ENCODE measurements at regions not wholly inside any gene's neighbourhood (a gene's known extent, or its start where the extent isn't known, plus 50 kb on each side); places are given as distances from the start of the nearest gene placed in this dataset.

DNA sequence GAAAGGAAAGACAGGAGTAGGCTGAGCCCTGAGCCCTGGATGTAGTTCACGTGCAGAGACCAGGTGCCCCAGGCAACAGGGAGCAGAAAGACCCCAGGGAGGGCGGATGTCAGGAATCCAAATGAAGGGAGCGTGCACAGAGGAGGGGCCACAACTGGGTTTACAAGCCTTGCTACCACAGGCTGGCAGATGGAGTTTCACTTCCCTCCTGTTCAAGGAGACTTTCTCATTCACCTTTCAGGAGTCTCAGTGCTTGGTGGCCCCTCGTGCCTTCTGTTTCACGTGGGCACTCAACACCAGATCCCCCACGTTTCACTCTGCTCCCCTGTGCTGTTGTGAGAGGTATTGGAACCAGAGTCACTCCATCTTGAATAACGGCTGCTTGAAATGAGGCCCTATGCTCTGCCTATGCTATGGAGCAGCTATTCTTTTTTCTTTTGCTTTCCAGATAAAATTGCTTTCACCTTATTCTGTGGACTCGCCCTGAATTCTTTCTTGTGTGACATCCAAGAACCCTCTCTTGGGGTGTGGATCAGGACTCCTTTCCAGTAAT is 601.4 kb upstream of the IGFBP3 start:
- FAIRE-seq (no peak), DNase-seq (ENCODE audit: low spot score) (no peak)

DNA sequence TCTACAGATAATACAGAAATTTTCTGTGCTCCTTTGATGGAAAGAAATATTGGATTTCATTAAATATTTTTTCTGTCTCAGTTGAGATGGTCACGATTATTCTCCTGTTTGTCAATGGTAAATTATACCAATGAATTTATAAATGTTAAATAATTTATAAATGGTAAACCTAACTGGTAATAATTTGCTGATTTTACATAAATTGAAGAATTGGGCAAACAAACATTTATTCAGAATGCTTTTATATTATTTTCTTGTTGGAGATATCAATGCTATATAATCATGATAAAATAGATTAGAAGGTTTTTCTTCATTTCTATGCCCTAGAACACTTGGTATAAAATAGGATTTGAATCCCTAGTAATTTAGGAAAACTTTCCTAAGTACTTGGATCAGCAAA is 597.6 kb upstream of the IGFBP3 start:
- FAIRE-seq (no peak), DNase-seq (ENCODE audit: low spot score) (no peak)

DNA sequence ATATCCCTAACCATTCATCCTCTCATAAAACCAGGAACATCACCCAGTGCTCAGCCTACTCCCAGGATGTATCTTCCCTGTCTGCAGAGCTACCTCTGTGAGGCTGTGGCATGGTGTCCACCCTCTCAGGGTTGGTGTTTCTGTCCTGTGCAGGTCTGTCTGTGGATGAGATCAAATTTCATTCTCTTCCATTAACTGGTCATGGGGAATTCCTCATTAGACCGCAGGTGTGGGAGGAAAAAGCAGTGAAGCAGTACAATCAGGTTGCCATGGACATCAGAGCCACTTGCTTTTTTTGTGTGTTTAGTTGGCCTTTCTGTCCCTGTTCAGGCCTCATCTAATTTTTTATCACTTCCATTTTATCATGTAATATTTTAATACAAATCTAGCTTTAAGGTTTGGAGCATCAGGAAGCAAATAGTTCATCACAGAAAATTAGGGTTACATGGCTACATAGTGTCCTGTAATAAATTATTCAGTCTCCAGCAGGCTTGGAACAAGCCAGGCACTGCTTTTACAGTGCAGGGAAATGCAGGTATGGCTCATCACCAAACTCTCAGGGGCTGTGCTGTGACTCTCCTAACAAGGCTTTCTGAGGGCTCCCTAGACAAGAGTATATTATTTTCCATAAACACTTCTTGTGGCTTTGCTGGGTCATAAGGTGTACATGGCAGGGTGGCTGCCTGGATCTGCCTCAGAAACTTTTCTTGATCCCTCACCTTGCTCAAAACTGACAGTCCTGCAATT is 594.9 kb upstream of the IGFBP3 start:
- peak; percentile 26 for DNase-seq (ENCODE audit: low spot score)
- FAIRE-seq: no peak

DNA sequence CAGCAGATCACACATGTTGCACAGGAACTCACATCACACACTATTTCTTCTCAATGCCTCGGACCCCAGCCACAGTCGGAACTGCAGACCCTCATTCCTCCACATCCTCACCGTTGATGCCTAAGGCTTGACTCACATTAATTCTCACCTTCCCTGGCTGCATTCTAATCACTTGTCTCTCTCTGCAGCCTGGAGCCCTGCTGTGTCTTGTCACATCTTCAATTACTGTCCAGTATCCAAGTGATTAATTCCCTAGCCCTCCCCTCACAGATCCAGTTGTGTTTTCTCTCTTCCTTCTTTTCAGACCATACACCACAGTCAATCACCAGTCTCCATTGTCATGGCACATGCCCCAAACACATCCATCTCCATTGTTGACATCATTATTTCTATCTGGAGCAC is 592.4 kb upstream of the IGFBP3 start:
- FAIRE-seq (no peak), DNase-seq (ENCODE audit: low spot score) (no peak)

DNA sequence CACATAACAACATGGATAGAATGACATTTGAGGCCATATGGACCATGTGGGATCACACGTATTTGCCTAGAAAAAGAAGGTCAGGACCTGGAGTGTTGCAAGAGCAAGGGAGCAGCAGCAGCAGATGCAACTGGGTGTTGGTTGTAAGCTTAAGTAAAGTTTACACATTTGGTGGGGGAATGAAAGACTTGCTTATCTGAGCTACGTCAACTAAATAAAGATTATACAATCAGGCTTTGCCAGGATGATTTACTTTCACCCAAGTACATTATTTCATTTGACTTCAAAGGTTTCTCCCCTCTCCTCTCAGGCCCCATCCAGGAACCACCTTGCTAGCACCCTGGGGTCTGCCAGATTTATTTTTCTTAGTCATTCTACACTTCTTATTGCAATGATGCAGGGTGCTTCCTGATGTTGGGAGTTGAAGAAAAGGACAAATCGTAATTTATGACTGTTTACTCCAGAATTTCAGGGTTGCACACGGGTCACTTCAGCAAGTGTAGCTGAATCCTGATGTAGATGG is 591.9 kb upstream of the IGFBP3 start:
- DNase-seq (ENCODE audit: low spot score) (no peak), FAIRE-seq (no peak)

DNA sequence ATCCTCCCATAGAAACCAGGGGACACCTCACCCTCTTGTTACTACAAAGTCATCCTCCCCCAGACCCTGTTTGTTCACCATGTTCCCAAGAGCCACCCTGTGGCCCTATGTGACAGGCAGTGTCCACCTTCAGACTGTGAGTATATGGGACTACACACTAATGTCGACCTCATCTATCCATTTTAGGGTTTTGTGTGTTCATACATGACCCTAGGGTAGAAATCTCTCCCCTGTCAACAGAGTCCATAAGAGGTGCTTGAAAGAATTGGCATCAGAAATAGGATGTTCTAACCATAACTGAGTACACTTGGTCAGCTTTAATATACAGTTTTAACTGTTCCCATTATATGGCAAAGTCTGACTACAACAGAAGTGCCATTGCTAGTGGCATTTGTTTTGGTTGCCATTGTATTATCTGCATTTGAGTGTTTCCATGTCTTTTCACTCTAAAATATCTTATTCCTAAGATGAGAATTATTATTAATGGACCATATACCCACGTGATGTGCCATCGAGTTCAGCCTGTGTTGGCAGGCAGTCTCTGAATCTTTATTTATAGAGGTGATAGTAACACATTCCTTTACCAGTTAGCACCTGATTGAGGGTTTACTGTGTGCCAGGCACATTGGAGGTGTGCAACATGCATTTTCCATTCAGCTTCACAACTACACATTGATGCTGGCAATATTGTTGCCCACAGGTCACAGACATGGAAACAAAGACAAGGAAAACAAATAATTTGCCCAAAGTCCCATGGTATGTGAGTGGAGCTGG is 590.6 kb upstream of the IGFBP3 start:
- DNase-seq (ENCODE audit: low spot score) (no peak), FAIRE-seq (peak; percentile 72)

DNA sequence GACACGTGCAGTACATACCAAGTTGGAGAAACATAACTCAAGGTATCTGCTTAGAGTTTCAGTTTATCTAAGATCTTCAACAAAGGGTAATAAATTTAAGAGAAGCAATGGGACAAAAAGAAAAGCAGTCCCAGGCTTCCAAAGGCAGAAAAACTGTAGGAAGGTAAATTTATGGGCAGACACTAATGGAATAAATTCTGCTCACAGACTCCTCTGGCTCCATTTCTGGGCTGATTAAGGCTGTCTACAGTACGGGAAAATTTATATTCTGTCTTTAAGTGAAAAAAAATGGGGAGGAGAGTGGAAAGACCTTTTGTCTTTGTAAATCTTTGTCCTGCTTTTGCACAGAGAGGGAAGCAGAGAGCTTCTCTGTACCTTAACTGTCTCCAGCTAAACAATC is 587.5 kb upstream of the IGFBP3 start:
- FAIRE-seq: no peak
- DNase-seq (ENCODE audit: low spot score): no peak

DNA sequence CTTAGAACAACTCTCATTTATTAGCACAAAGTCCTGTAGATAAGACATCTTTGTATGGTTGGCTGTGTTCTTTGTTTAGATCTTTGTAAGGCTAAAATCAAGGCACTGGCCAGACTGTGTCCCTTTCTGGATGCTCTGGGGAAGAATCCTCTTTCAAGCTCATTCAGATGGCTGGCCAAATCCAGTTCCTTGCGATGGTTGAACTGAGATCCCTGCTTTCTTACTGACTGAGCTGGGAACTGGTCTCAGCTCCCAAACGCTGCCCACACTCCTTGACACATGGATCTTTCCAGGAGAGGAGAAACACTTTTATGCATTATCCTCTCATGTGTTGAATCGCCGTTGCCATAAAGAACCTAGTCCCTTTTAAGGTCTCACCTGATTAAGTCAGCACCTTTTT is 586.5 kb upstream of the IGFBP3 start:
- DNase-seq (ENCODE audit: low spot score): no peak
- no peak for FAIRE-seq

DNA sequence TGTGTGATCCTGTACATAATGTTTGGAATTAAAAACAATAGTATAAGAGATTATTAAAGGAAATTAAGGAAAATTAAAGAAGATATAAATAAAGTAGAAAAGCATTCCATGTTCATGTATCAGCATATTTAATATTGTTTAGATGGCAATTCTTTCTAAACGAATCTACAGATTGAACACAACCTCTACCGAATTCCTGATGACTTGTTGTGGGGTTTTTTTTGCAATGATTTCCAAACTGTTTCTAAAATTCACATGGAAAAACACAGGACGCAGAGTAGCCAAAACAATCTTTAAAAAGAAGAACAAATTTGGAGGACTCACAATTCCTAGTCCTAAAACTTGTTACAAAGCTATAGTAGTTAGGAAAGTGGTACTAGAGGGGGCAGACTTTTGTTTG is 573.4 kb upstream of the IGFBP3 start:
- DNase-seq (ENCODE audit: low spot score): no peak
- FAIRE-seq: no peak

DNA sequence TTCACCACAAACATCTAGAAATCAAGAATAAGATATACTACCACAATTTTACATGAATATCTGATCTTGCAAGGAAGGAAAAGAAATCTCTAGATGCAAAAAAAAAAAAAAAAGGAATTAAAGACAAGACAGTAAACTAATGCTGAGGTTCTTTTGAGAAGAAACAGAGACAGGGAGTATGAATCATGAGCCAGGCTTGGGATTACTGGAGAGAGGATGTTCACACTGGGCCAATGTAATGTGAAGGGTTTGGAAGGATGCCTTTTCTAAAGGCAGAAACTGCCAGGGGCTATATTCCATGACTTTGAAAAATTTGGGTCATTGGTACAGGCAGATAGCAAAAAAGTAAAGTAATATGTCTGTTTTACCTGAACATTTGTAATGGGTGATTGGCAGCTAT is 573.0 kb upstream of the IGFBP3 start:
- DNase-seq (ENCODE audit: low spot score) (no peak), FAIRE-seq (no peak)

DNA sequence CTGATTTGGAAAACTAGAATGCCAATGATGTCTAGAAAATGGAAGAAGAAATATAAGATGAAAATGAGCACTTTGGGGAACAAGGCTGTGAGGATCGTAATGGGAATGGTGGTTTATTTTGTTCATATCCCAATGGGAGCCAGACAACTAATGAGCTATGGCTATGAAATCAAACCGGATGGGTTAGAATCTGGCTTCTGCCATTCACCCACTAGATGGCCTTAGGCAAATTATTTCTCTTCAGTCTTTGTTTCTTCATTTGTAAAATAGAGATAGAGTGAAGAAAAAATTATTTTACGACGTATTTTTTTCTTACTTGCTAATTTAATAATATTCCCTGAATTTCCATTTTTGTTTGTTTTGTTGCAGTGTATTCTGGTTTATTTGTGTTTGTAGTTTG is 572.1 kb upstream of the IGFBP3 start:
- no peak for FAIRE-seq
- no peak for DNase-seq (ENCODE audit: low spot score)

DNA sequence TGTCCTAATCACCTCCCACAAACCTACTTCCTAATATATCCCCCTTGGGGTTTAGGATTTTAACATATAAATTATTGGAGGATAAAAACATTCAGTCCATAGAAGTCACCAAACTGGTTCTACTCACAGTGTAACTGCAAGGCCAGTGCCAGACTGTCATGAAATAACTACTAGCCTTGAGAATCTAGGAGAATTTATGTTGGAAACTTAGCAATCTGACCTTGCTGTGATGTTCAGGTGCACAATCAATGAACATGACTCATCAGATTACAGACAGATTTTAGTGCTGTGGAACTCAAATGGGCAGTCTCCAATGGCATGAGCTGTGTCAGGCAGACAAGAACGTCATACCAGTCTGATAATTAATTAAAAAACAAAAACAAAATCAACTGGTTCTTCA is 571.4 kb upstream of the IGFBP3 start:
- no peak for DNase-seq (ENCODE audit: low spot score)
- no peak for FAIRE-seq

DNA sequence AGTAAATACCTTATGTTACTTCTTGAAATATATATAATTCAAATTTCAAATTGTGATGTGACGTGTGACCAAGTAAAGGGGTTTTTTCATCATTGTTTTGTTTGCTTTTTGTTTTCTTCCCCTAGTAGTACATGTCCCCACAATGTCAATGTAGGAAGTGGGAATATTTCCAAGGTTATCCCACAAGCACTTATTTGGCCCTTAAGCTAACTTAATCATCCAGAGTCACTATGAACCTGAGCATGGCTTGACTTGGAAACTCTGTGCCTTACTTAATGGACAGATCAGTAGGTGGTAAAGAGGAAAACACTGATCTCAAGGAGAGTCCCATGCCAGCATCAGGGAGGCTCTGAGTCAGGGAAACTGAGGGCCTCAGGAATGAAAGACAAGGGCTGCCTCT is 569.3 kb upstream of the IGFBP3 start:
- no peak for FAIRE-seq

DNA sequence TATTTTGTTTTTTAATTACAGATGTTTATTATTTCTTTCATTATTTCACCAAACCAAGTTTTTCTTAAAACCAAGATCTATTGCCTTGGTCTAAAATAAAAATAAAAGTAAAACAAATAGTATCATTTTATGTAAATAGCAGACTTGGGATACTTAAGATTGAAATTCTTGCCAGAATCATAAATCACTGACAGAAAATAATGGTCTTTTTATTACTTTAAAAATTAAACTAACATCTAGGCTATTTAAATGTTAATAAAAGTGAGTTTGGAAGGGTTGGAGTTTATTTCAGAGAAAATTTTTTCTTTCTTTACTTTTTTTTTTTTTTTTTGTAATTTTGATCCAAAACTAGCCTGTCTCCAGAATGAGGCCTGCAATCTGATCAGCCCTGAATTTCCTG is 568.0 kb upstream of the IGFBP3 start:
- no peak for FAIRE-seq
- no peak for DNase-seq (ENCODE audit: low spot score)

More for the DNA sequence above, 569.3 kb upstream of the IGFBP3 start:
- DNase-seq (ENCODE audit: low spot score): no peak

DNA sequence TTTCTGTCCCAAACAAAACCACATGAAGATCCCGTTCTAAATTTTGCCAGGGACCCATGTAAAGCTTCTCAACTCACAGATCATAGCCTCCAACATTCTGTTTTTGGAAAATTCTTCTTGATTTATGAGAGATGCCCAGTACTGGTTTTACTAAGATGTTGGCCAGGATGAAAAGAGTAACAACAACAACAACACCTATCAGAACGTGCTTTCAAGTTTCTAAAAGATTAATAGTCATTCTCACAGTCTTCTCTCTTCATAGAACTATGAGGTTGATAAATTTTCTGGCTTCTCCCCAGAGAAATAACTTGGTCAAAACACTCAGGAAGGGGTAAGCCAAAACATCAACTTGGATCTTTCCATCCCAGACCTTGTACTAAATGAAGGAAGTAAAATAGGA is 567.5 kb upstream of the IGFBP3 start:
- FAIRE-seq: no peak
- DNase-seq (ENCODE audit: low spot score): no peak

DNA sequence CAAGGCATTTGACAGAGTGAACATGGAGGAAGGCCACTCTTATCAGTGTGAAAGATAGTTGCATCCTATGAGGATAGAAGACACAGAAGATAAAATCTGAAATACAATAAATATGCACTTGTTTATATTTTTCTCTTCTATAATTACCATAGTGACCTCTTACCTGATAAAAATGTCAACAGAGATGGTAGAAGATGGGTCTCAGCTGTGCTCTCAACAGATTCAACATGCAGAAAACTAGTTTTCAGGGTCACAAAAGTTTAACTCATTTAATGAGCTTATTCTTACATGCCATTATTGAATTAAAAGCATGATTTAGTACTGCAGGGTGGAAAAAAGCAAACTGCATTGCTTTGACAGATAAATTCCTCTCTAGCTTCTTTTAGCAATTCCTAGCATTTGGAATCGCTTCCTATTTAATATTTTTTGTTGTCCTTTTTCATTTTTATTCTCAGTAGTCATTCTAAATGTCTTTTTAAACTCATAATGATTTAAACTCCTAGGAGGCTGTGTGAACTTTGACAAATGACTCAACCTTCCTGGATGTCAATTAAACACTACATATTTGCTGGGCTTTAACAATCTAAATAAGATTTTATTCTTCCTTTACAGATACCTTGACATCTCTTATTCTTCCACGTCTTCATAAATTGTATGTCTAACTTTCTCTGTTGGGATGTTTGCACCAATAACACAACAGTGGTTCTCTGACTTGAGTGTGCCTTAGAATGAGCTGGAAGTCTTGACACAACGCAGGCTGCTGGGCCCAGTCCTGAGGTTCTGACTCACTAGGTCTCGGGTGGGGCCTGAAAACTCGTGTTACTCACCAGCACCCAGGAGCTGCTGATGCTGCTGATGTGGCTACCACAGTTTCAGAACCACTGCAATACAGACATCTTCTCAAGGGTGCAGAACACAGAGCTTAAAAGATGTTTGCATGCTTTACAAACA is 565.5 kb upstream of the IGFBP3 start:
- peak; percentile 63 for FAIRE-seq
- DNase-seq (ENCODE audit: low spot score): peak; percentile 50

DNA sequence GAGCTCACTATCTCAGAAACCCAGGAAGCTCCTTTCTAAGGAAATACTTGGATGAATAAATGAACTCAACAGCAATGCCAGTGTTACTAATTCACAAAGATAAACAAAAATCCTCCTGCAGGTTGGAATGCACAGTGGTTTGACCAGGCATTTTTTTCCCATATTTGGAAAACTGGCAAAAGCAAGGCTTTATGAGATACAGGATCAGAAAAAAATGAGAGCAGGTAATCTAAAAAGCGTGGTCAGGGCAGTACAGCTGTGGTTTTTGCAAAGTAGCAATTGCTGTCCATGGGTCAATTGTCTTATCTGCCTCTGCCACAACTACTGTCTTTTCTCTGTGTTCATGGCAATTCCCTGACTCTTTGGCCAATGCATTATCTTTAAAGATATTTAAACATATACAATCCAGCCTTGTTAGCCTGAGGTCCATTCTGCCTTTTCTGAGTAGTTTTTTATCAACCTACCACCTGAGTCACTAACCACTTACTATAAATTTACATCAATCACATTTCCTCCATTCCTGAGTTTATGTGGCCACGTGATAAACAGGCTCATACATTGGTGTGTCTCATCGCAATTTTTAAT is 564.5 kb upstream of the IGFBP3 start:
- DNase-seq (ENCODE audit: low spot score): peak; percentile 49
- no peak for FAIRE-seq

DNA sequence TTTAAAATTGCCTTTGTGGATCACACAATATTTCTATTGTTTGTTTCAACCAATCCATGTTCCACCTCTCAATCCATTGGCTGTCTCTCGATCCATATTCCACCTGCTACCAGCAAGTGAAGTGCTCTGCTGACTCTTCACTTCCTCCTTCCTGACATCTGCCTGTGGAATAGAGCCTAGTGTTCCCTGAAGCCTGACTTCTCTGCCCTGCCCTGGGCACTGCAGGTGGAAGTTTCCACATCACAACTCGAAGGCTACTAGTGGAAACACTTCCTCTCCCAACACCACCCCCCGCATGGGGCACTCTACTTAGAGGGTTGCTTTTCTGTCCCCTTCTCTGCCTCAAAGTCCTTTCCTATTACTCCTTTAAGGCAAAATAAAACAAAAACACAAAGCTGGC is 563.8 kb upstream of the IGFBP3 start:
- FAIRE-seq: peak; percentile 59
- DNase-seq (ENCODE audit: low spot score): no peak

DNA sequence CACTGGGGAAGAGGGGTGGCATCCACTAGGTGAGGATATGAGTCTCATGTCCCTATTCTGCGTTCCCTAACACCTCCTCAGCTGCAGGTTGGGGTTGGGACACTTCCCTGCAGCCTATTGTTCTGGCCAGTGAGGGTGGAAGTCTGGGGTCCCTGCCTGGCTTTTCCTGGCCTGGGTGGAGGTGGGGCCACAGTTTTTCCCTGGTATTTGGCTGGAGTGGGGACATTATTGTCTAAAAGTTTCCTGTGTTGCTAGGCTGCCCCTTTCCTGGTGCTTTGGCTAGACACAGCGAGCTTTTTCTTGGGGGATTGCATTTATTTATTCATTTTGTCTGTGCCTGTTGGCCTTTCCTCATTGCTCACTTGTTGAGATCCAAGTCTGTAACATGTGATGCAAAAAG is 559.5 kb upstream of the IGFBP3 start:
- DNase-seq (ENCODE audit: low spot score) (no peak), FAIRE-seq (no peak)

DNA sequence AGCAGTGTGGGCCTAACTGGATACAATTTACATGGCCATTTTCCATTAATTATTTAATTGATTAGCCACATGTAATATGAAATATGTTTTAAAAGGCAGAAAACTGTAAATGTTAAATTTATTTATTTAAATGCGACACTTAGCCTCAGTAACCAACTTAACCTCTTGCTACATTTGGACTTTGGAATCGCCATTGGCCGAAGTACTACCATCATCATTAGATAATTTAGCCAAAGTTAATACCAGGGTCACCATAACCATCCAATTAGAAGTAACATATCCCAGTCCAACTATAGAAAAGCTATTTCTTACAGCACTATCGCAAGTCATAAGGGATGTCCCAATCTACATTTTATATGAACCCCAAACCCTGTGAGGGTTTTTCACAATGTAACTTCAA is 558.6 kb upstream of the IGFBP3 start:
- FAIRE-seq (no peak), DNase-seq (ENCODE audit: low spot score) (no peak)

DNA sequence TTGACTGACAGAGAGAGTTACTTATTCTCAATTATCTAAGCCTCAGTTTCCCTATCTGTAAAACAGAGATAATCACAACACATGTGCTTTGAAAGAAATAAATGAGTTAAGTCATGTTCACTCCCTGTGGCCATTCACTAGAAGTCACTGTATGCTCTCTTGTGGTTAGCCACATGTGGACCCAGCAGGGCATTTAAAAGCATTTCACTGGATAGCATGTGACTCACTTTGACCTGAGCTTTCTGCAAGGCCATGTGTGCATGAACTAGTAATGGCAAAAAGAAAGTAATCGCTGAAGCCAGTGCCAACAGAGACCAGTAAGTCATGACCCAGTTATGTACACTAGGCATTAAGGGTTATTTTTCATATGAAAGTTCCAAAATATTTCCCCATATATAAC is 557.0 kb upstream of the IGFBP3 start:
- FAIRE-seq (no peak), DNase-seq (ENCODE audit: low spot score) (peak; percentile 29)

Data from urothelium cell line (cell line).